ENCODE measurements at regions not wholly inside any gene's neighbourhood (a gene's known extent, or its start where the extent isn't known, plus 50 kb on each side); places are given as distances from the start of the nearest gene placed in this dataset.

DNA sequence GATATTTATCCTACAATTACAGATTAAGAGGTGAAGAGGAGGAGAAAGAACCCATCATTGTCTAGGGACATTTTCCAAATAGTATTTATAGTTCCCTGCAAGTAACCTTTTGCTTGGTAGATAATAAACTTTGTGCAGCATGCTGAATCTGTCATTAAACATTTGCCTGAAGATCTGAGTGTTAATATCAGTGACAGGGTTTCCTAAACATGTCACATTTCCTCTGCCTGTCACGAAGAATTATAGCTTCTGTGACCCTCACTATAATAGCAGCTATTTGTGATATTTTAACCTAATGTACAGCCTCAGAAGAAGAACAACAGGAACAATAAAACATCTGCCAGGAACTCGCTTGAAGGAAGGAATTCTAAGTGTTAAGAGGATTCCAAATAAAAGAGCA lies 350.3 kb downstream of the GXYLT1 start:
- DNase-seq (ENCODE audit: low read depth in 1 of 2, low spot score in 1 of 2), result no peak
- TF ChIP-seq SPI1 (IDR thresholded peaks at IDR 0.05; ENCODE audit: borderline replicate concordance, low read depth) (no peak), POLR2AphosphoS5 (IDR thresholded peaks at IDR 0.05; ENCODE audit: low read depth) (no peak), GABPA (IDR thresholded peaks at IDR 0.05; ENCODE audit: low read depth) (no peak)
- TF ChIP-seq, protein P1, sequence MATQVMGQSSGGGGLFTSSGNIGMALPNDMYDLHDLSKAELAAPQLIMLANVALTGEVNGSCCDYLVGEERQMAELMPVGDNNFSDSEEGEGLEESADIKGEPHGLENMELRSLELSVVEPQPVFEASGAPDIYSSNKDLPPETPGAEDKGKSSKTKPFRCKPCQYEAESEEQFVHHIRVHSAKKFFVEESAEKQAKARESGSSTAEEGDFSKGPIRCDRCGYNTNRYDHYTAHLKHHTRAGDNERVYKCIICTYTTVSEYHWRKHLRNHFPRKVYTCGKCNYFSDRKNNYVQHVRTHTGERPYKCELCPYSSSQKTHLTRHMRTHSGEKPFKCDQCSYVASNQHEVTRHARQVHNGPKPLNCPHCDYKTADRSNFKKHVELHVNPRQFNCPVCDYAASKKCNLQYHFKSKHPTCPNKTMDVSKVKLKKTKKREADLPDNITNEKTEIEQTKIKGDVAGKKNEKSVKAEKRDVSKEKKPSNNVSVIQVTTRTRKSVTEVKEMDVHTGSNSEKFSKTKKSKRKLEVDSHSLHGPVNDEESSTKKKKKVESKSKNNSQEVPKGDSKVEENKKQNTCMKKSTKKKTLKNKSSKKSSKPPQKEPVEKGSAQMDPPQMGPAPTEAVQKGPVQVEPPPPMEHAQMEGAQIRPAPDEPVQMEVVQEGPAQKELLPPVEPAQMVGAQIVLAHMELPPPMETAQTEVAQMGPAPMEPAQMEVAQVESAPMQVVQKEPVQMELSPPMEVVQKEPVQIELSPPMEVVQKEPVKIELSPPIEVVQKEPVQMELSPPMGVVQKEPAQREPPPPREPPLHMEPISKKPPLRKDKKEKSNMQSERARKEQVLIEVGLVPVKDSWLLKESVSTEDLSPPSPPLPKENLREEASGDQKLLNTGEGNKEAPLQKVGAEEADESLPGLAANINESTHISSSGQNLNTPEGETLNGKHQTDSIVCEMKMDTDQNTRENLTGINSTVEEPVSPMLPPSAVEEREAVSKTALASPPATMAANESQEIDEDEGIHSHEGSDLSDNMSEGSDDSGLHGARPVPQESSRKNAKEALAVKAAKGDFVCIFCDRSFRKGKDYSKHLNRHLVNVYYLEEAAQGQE (IDR thresholded peaks at IDR 0.05; ENCODE audit: insufficient replicate concordance, low read depth), result no peak
- TF ChIP-seq, protein P2, sequence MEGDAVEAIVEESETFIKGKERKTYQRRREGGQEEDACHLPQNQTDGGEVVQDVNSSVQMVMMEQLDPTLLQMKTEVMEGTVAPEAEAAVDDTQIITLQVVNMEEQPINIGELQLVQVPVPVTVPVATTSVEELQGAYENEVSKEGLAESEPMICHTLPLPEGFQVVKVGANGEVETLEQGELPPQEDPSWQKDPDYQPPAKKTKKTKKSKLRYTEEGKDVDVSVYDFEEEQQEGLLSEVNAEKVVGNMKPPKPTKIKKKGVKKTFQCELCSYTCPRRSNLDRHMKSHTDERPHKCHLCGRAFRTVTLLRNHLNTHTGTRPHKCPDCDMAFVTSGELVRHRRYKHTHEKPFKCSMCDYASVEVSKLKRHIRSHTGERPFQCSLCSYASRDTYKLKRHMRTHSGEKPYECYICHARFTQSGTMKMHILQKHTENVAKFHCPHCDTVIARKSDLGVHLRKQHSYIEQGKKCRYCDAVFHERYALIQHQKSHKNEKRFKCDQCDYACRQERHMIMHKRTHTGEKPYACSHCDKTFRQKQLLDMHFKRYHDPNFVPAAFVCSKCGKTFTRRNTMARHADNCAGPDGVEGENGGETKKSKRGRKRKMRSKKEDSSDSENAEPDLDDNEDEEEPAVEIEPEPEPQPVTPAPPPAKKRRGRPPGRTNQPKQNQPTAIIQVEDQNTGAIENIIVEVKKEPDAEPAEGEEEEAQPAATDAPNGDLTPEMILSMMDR (IDR thresholded peaks at IDR 0.05; ENCODE audit: insufficient read depth, low read length), result no peak
- Histone ChIP-seq H3K27ac (replicated peaks) (no peak overlapping the region), H3K4me3 (replicated peaks; ENCODE audit: insufficient read depth, low read length) (no peak overlapping the region), H3K27me3 (ENCODE audit: insufficient read depth, poor library complexity, severe bottlenecking) (no peaks in the 10 kb centered on the region)

DNA sequence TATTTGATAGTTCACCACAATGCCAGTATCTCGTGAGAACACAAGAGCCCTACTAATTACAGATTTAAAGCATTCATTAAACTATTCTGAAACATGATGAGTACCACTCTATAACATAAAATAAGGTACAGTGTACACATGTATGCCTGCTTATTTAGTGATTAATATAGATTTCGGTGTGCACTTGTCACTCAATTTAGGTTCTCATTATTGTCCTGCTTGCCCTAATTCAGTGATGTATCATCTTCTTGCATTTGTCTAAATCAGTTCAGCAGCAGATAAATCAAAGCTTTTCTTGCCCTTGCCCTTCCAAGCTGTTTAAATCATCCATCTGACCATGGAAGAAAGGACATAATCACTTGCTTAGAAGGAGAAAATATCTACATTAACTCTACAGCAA lies 359.7 kb downstream of the GXYLT1 start:
- TF ChIP-seq SPI1 (IDR thresholded peaks at IDR 0.05; ENCODE audit: borderline replicate concordance, low read depth) (no peak), POLR2AphosphoS5 (IDR thresholded peaks at IDR 0.05; ENCODE audit: low read depth) (no peak), GABPA (IDR thresholded peaks at IDR 0.05; ENCODE audit: low read depth) (no peak)
- TF ChIP-seq, protein P2 (IDR thresholded peaks at IDR 0.05; ENCODE audit: insufficient read depth, low read length), result no peak
- TF ChIP-seq, protein P1 (IDR thresholded peaks at IDR 0.05; ENCODE audit: insufficient replicate concordance, low read depth), result no peak
- Histone ChIP-seq H3K4me3 (replicated peaks; ENCODE audit: insufficient read depth, low read length) (no peak overlapping the region), H3K27ac (replicated peaks) (no peak overlapping the region), H3K27me3 (ENCODE audit: insufficient read depth, poor library complexity, severe bottlenecking) (no peaks in the 10 kb centered on the region)
- no peak for DNase-seq (ENCODE audit: low read depth in 1 of 2, low spot score in 1 of 2)

DNA sequence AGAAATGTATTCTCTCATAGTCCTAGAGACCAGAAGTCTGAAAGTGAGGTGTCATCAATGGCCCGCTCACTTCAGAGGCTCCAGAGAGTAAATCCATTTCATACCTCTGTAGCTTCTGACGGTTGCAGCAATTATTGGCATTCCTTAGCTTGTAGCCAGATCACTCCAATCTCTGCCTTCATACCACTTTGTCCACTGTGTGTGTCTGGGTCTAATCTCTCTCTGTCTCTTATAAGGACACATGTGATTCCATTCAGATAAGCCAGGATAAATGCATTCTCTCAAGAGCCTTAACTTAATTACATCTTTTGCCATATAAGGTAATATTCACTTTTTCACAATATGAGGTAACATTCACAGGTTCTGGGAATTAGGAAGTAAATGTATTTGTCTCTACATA lies 365.7 kb downstream of the GXYLT1 start:
- Histone ChIP-seq H3K27ac (replicated peaks) (no peak overlapping the region), H3K27me3 (ENCODE audit: insufficient read depth, poor library complexity, severe bottlenecking) (no peaks in the 10 kb centered on the region), H3K4me3 (replicated peaks; ENCODE audit: insufficient read depth, low read length) (no peak overlapping the region)
- TF ChIP-seq, protein P1 (IDR thresholded peaks at IDR 0.05; ENCODE audit: insufficient replicate concordance, low read depth), result no peak
- TF ChIP-seq, protein P2 (IDR thresholded peaks at IDR 0.05; ENCODE audit: insufficient read depth, low read length), result no peak
- TF ChIP-seq SPI1 (IDR thresholded peaks at IDR 0.05; ENCODE audit: borderline replicate concordance, low read depth) (no peak), GABPA (IDR thresholded peaks at IDR 0.05; ENCODE audit: low read depth) (no peak), POLR2AphosphoS5 (IDR thresholded peaks at IDR 0.05; ENCODE audit: low read depth) (no peak)
- DNase-seq (ENCODE audit: low read depth in 1 of 2, low spot score in 1 of 2), result no peak
